ENCODE measurements at regions not wholly inside any gene's neighbourhood (a gene's known extent, or its start where the extent isn't known, plus 50 kb on each side); places are given as distances from the start of the nearest gene placed in this dataset.

DNA sequence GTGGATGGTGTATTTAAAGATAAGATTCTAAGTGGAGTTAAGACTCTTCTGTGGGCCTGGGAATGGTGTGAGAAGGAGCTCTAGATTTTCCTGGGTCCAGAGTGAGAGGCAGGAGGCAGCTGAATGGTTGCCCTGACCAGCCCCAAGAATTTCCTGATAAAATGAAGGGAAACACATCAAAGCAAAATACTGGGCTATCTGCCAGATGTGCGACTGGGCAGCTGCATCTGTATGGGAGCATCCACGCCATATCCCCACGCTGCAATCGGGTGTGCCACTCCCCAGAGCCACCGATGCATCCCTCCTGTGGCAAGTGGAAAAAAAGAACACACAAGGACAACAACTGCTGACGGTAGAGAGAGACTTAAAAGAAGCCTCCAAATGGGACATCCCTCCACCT, 84.3 kb upstream of the COX10 start:
- no peak for TF ChIP-seq RAD21 (IDR thresholded peaks at IDR 0.05; ENCODE audit: low read depth)
- TF ChIP-seq CEBPB (IDR thresholded peaks at IDR 0.05), result no peak
- TF ChIP-seq, protein P1, sequence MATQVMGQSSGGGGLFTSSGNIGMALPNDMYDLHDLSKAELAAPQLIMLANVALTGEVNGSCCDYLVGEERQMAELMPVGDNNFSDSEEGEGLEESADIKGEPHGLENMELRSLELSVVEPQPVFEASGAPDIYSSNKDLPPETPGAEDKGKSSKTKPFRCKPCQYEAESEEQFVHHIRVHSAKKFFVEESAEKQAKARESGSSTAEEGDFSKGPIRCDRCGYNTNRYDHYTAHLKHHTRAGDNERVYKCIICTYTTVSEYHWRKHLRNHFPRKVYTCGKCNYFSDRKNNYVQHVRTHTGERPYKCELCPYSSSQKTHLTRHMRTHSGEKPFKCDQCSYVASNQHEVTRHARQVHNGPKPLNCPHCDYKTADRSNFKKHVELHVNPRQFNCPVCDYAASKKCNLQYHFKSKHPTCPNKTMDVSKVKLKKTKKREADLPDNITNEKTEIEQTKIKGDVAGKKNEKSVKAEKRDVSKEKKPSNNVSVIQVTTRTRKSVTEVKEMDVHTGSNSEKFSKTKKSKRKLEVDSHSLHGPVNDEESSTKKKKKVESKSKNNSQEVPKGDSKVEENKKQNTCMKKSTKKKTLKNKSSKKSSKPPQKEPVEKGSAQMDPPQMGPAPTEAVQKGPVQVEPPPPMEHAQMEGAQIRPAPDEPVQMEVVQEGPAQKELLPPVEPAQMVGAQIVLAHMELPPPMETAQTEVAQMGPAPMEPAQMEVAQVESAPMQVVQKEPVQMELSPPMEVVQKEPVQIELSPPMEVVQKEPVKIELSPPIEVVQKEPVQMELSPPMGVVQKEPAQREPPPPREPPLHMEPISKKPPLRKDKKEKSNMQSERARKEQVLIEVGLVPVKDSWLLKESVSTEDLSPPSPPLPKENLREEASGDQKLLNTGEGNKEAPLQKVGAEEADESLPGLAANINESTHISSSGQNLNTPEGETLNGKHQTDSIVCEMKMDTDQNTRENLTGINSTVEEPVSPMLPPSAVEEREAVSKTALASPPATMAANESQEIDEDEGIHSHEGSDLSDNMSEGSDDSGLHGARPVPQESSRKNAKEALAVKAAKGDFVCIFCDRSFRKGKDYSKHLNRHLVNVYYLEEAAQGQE (IDR thresholded peaks at IDR 0.05; ENCODE audit: low read depth), result no peak
- TF ChIP-seq EP300 (IDR thresholded peaks at IDR 0.05; ENCODE audit: borderline replicate concordance), result no peak
- TF ChIP-seq TAF1 (IDR thresholded peaks at IDR 0.05; ENCODE audit: low read depth), result no peak
- no peak for TF ChIP-seq NFIC (IDR thresholded peaks at IDR 0.05)
- TF ChIP-seq EGR1 (IDR thresholded peaks at IDR 0.05), result no peak
- TF ChIP-seq, protein P2, sequence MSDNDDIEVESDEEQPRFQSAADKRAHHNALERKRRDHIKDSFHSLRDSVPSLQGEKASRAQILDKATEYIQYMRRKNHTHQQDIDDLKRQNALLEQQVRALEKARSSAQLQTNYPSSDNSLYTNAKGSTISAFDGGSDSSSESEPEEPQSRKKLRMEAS (IDR thresholded peaks at IDR 0.05), result no peak
- no peak for TF ChIP-seq YY1 (IDR thresholded peaks at IDR 0.05; ENCODE audit: low read depth)
- TF ChIP-seq, protein P3, sequence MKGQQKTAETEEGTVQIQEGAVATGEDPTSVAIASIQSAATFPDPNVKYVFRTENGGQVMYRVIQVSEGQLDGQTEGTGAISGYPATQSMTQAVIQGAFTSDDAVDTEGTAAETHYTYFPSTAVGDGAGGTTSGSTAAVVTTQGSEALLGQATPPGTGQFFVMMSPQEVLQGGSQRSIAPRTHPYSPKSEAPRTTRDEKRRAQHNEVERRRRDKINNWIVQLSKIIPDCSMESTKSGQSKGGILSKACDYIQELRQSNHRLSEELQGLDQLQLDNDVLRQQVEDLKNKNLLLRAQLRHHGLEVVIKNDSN (IDR thresholded peaks at IDR 0.05), result no peak
- TF ChIP-seq TCF12 (IDR thresholded peaks at IDR 0.05; ENCODE audit: low read depth), result no peak
- TF ChIP-seq FOXM1 (IDR thresholded peaks at IDR 0.05; ENCODE audit: borderline replicate concordance, low read depth), result no peak
- TF ChIP-seq TEAD4 (IDR thresholded peaks at IDR 0.05), result no peak
- TF ChIP-seq CREB1 (IDR thresholded peaks at IDR 0.05; ENCODE audit: low read depth), result no peak
